Heart right ventricle (tissue), 16 donors: ENCODE measurements at regions not wholly inside any gene's neighbourhood (a gene's known extent, or its start where the extent isn't known, plus 50 kb on each side); places are given as distances from the start of the nearest gene placed in this dataset.

ENCODE experiments used
- ATAC-seq, 8 donors: fragments of 200-7000 bp; cut with Tn5 transposase; one replicate each; pipeline ENCODE4 v1.9.1; 2020; ENCODE audit warnings: mild to moderate bottlenecking in 8 of 8, moderate library complexity in 8 of 8, moderate number of reproducible peaks in 1 of 8
- DNase-seq, 2 donors: peaks; one replicate each; pipeline ENCODE4 v3.0.0-alpha.2; 2020
- H3K27ac ChIP-seq, 10 donors: fragments of 200-600 bp; sonication (generic) in 2 of 10; one replicate each; pipeline versions ENCODE4 v1.5.0 to v1.8.0; 2020 to 2022; ENCODE audit warnings: mild to moderate bottlenecking in 3 of 10
- H3K27me3 ChIP-seq, 7 donors: fragments of 200-600 bp; one replicate each; pipeline ENCODE4 v1.8.0; 2021 to 2022; ENCODE audit warnings: mild to moderate bottlenecking in 2 of 7
- H3K36me3 ChIP-seq, 9 donors: fragments of 200-600 bp; sonication (generic) in 1 of 9; one replicate each; pipeline versions ENCODE4 v1.5.0 to v1.8.0; 2020 to 2022; ENCODE audit warnings: mild to moderate bottlenecking in 2 of 9
- H3K4me1 ChIP-seq, 9 donors: fragments of 200-600 bp; sonication (generic) in 1 of 9; one replicate each; pipeline versions ENCODE4 v1.5.0 to v1.8.0; 2020 to 2022; ENCODE audit warnings: mild to moderate bottlenecking in 4 of 9
- H3K4me3 ChIP-seq, 10 donors: fragments of 200-600 bp; sonication (generic) in 2 of 10; one replicate each; pipeline versions ENCODE4 v1.5.0 to v1.8.0; 2020 to 2022; ENCODE audit warnings: mild to moderate bottlenecking in 7 of 10, moderate library complexity in 2 of 10
- H3K9me3 ChIP-seq, 11 donors: fragments of 200-600 bp in 10 of 11; sonication (generic) in 2 of 11; one replicate each; pipeline versions ENCODE4 v1.5.0 to v1.8.0; 2013 to 2022; ENCODE audit warnings: mild to moderate bottlenecking in 2 of 11, control low read depth in 1 of 11, moderate library complexity in 1 of 11
- whole genome bisulfite sequencing, 2 donors: extraction: QIAGEN DNeasy Blood & Tissue Kit; methylation state at CpG; one replicate each; pipeline ENCODE4 v1.1.7; 2013; ENCODE audit warnings: inconsistent platforms in 1 of 2; 5-methylcytosine and 5-hydroxymethylcytosine counted together
- intact Hi-C, 10 donors: fragments of 100-400 bp; cut with DNase I; formaldehyde crosslinking; loops; one replicate each; pipeline versions ENCODE4 v1.11.1 to v1.14.2; 2022
- TF ChIP-seq, protein P1 (sequence below), 9 donors: fragments of 200-600 bp; sonication (generic) in 2 of 9; IDR thresholded peaks; one replicate each; pipeline versions ENCODE4 v1.5.0 to v1.8.0; 2021 to 2022; ENCODE audit warnings: antibody characterized with exemption in 9 of 9, mild to moderate bottlenecking in 5 of 9, moderate library complexity in 1 of 9
- donor health status: Arrhythmogenic right ventricular cardiomyopathy.
- donor health status: ischemic (EF 13 %, LVEDD 7.1; RV severe dilation, severe dysfunction).
- donor health status: healthy with polysubstance abuse.
- donor health status: DM: no; HTN: yes; CAD: no.
- donor health status: DM: no; HTN: no; CAD: no.
- donor health status: ischemic (EF 25% LVEDD 6.9; RV normal size, moderate dysfunction).
- donor health status: ischemic (EF 25% LVEDD 5.7; RV mildly dilated, moderate dysfunction).
- donor health status: healthy.
- donor health status: DM: yes; HTN: yes; CAD: no.
- donor health status: Ischemic cardiomyopathy.
- donor health status: ischemic (EF 35%, LVEDD 5.7; RV mildly dilated, moderate dysfunction).
- donor health status: nonischemic (EF 11% LVEDD 7.7; RV severe dilation, severe dysfunction).
- donor health status: DM: yes; HTN: yes; CAD: no.
- donor health status: PGD.
- donor health status: ischemic (EF 29% LVEDD 5.4; RV normal size, mild dysfunction).
- donor health status: nonischemic (EF 23%, LVEDD 6.1; RV moderate dilation, normal function).

DNA sequence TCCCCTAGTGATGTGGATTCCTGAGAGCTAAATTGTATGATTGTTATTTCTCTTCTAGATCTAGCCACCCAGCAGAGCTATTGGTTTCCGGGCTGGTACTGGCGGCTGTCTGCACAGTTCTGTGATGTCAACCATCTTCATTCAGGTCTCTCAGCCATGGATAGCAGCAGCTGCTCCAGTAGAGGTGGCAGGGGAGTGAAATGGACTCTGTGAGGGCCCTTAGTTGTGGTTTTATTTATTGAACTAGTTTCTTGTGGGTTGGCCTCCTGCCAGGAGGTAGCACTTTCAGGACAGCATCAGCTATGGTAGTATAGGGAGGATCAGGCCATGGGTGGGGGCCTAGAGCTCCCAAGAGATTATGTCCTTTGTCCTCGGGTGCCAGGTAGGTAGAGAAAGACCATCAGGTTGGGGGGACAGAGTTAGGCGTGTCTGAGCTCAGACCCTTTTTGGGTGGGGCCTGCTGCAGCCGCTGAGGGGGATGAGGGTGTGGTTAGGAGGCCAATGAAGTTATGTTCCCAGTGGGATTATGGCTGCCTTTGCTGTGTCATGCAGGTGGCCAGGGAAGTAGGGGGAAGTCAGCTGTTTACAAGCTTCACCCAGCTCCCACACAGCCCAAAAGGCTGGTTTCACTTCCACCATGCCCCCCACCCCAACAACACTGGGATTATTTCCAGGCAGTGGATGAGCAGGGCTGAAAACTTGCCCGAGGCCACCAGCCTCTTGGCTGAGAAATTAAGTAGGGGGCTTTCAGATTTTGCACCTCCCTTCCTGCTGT is 55.1 kb upstream of the RGS4 start:
- no peak overlapping the region for H3K4me3 ChIP-seq
- no peak overlapping the region for H3K27ac ChIP-seq
- 76 to 78% methylated on average over 6 of the region's 6 CpGs for WGBS, 2 donors
- TF ChIP-seq, protein P1, sequence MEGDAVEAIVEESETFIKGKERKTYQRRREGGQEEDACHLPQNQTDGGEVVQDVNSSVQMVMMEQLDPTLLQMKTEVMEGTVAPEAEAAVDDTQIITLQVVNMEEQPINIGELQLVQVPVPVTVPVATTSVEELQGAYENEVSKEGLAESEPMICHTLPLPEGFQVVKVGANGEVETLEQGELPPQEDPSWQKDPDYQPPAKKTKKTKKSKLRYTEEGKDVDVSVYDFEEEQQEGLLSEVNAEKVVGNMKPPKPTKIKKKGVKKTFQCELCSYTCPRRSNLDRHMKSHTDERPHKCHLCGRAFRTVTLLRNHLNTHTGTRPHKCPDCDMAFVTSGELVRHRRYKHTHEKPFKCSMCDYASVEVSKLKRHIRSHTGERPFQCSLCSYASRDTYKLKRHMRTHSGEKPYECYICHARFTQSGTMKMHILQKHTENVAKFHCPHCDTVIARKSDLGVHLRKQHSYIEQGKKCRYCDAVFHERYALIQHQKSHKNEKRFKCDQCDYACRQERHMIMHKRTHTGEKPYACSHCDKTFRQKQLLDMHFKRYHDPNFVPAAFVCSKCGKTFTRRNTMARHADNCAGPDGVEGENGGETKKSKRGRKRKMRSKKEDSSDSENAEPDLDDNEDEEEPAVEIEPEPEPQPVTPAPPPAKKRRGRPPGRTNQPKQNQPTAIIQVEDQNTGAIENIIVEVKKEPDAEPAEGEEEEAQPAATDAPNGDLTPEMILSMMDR (IDR thresholded peaks at IDR 0.05): no peak
- H3K27me3 ChIP-seq: no peaks in the 10 kb centered on the region
- no peaks in the 10 kb centered on the region for H3K36me3 ChIP-seq
- H3K4me1 ChIP-seq: no peaks in the 10 kb centered on the region
- intact Hi-C loops: no loop called here
- peaks cover 0 to 27% (median 0%) of the 10 kb centered on the region in 11 donors for H3K9me3 ChIP-seq
- no peak for ATAC-seq
- DNase-seq: no peak

DNA sequence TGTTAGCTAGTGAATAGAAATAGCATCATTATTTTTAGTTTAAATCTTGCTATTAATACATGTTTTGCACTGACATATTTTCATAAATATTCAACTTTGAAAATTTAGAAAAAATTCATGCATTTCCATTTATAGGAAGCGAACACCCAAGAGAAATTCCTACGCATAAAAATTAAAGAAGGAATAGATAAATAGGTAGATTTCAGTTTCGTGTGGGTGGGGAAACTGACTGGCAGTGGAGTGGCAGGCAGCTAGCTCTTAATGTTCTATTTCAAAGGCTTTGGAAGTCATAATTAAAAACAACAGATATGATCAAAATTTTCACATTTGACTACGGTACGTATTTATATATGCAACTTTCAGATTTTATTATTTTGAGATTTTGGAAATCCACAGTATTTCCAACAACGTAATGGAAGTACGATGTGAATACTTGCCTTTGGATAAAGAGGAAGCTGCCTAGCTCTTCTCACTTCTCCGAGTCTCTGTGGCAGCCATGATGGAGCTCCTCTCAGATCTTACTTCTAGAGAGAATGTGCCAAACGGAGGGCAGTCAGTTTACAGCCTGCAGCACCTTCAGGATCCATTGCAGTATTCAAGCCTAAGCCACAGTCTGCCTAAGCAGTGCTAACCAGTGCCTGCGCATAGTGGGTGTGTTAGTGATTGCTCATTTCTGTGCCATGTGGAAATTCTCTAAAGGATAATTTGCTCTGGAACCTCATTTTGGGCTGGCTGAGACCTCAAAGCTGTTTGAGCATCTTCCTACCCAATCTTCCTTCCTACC is 62.9 kb upstream of the RGS4 start:
- Histone ChIP-seq H3K4me3 (no peak overlapping the region), H3K27ac (no peak overlapping the region), H3K4me1 (no peaks in the 10 kb centered on the region), H3K27me3 (peaks cover 0 to 3% (median 0%) of the 10 kb centered on the region in 7 donors), H3K9me3 (no peaks in the 10 kb centered on the region), H3K36me3 (no peaks in the 10 kb centered on the region)
- WGBS, 2 donors: 87 to 93% methylated on average over 10 of the region's 10 CpGs
- DNase-seq (no peak), ATAC-seq (no peak)
- TF ChIP-seq, protein P1 (IDR thresholded peaks at IDR 0.05): no peak
- intact Hi-C loops: no loop called here

DNA sequence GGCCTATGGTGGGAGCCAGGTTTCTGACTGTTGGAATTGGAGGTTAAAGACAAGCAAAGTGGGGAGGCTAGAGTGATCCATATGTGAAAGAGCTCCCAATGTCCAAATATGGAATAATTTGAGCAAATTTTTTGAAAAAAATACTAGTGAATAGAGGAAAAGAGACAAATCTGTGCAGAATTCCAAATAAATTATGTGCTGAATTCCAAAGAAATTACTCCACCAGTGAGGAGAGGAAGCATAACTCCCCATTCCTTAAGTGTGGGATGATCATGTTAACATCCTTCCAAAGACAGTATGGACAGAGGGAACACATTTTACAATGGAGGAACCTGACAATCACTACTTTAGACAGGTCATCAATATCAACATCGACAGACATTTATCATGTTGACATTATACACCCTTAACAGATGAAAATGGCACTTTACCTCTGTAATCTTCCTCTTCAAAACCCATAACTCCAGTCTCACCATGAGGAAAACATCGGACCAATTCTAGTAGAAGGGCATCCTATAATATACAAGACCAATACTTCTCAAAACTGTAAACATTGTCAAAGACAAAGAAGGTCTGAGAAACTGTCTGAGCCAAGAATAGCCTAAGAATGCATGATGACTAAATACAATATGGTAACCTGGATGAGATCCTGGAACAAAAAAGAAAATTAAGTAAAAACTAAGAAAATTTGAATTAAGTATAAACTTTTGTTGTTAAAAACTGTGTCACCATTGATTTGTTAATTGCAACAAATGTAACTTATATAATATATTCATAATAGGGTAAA is 71.5 kb upstream of the RGS4 start:
- Histone ChIP-seq H3K36me3 (no peaks in the 10 kb centered on the region), H3K4me3 (no peak overlapping the region), H3K27ac (no peak overlapping the region), H3K4me1 (no peaks in the 10 kb centered on the region), H3K27me3 (no peaks in the 10 kb centered on the region), H3K9me3 (no peaks in the 10 kb centered on the region)
- WGBS, 2 donors: 89 to 92% methylated on average over 2 of the region's 2 CpGs
- no peak for ATAC-seq
- intact Hi-C loops: no loop called here
- TF ChIP-seq, protein P1 (IDR thresholded peaks at IDR 0.05): no peak
- no peak for DNase-seq

DNA sequence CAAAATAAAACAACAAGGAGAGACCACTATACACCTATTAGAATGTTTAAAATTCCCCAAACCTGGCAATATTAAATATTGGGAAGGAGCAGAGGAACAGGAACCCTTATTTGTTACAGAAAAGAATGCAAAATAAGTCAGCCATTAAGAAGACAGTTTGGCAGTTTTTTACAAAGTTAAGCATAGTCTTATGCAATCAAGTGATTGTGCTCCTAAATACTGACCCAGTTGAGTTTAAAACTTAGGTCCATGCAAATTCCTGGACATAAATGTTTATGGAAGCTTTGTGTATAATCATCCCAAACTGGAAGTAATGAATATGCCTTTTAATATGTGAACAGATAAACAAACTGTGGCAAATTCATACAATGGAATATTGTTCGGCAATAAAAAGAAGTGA is 72.9 kb upstream of the RGS4 start:
- DNase-seq (no peak), ATAC-seq (no peak)
- intact Hi-C loops: no loop called here

More for the DNA sequence above, 72.9 kb upstream of the RGS4 start:
- no peaks in the 10 kb centered on the region for H3K36me3 ChIP-seq
- H3K27me3 ChIP-seq: no peaks in the 10 kb centered on the region
- no peak overlapping the region for H3K27ac ChIP-seq
- no peaks in the 10 kb centered on the region for H3K9me3 ChIP-seq
- TF ChIP-seq, protein P1 (IDR thresholded peaks at IDR 0.05): no peak
- WGBS, 2 donors: 96 to 97% methylated on average over 1 of the region's 1 CpG
- H3K4me1 ChIP-seq: no peaks in the 10 kb centered on the region
- no peak overlapping the region for H3K4me3 ChIP-seq
